ENCODE measurements at regions not wholly inside any gene's neighbourhood (a gene's known extent, or its start where the extent isn't known, plus 50 kb on each side); places are given as distances from the start of the nearest gene placed in this dataset.
A peak's percentile ranks its signal among the peaks of the same experiment; 100 is the strongest.

DNA sequence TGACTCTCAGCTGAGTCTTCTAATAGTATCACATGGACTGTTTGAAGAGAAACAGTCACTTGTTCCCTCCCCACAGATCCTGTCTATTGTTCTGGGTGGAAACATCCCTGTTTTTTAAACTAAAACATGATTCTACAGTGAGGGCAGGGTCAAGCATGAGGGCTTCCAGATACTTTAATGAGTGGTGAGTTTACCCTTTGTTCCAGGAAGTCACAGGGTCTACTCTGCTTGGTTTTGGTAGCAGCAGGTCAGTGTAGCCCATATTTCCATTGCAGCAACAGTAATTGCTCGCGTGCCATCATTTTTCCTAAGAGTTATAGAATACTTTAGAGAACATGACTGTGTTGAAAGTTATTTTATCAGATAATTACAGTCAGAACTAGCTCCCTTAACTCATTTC, 87.4 kb downstream of the ZNF732 start:
- peaks cover 3% of the 10 kb centered on the region; the same call in 1 of the 2 replicates for H3K9me3 ChIP-seq (ENCODE audit: control insufficient read depth, insufficient read depth, low read length)
- H3K36me3 ChIP-seq (ENCODE audit: control insufficient read depth, insufficient read depth, low read length), result peaks cover 18% of the 10 kb centered on the region; the same call in 1 of the 2 replicates

DNA sequence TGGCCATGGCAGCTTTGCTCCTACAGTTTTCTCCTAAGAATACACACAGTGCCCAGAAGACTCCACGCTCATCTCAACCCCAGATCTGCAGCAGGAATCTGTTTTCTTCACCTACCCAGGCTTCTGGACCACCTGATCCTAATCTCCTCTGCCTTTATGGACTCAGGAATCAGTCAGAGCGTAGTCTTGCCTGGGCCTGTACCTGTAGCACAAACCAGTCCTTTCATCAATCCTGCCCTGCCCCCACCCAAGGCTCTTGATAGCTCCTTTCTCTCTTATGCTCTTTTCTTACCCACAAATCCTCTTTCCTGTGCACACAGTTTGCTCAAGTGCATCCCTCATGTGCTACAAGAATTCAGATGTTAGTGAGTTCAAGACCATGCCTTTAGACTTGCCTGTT, 89.7 kb downstream of the ZNF718 start:
- H3K27ac ChIP-seq (ENCODE audit: low read depth, low read length), result no peak overlapping the region
- H3K36me3 ChIP-seq (ENCODE audit: control insufficient read depth, insufficient read depth, low read length), result peaks cover 8% of the 10 kb centered on the region; the same call in 1 of the 2 replicates
- H3K9ac ChIP-seq (ENCODE audit: low read depth, low read length), result no peak overlapping the region
- peak overlapping the region; percentile 90 for H3K4me3 ChIP-seq (ENCODE audit: low read depth, low read length)
- no peaks in the 10 kb centered on the region for H3K27me3 ChIP-seq (ENCODE audit: control insufficient read depth, insufficient read depth, low read length)
- H3K9me3 ChIP-seq (ENCODE audit: control insufficient read depth, insufficient read depth, low read length), result no peaks in the 10 kb centered on the region
- peaks cover 12% of the 10 kb centered on the region for H3K4me1 ChIP-seq (ENCODE audit: control insufficient read depth, insufficient read depth, low read length)

More for the DNA sequence above, 87.4 kb downstream of the ZNF732 start:
- Histone ChIP-seq H3K4me3 (ENCODE audit: low read depth, low read length) (no peak overlapping the region), H3K27ac (ENCODE audit: low read depth, low read length) (no peak overlapping the region), H3K27me3 (ENCODE audit: control insufficient read depth, insufficient read depth, low read length) (no peaks in the 10 kb centered on the region), H3K9ac (ENCODE audit: low read depth, low read length) (no peak overlapping the region), H3K4me1 (ENCODE audit: control insufficient read depth, insufficient read depth, low read length) (peaks cover 12% of the 10 kb centered on the region)
